ENCODE measurements at regions not wholly inside any gene's neighbourhood (a gene's known extent, or its start where the extent isn't known, plus 50 kb on each side); places are given as distances from the start of the nearest gene placed in this dataset.

DNA sequence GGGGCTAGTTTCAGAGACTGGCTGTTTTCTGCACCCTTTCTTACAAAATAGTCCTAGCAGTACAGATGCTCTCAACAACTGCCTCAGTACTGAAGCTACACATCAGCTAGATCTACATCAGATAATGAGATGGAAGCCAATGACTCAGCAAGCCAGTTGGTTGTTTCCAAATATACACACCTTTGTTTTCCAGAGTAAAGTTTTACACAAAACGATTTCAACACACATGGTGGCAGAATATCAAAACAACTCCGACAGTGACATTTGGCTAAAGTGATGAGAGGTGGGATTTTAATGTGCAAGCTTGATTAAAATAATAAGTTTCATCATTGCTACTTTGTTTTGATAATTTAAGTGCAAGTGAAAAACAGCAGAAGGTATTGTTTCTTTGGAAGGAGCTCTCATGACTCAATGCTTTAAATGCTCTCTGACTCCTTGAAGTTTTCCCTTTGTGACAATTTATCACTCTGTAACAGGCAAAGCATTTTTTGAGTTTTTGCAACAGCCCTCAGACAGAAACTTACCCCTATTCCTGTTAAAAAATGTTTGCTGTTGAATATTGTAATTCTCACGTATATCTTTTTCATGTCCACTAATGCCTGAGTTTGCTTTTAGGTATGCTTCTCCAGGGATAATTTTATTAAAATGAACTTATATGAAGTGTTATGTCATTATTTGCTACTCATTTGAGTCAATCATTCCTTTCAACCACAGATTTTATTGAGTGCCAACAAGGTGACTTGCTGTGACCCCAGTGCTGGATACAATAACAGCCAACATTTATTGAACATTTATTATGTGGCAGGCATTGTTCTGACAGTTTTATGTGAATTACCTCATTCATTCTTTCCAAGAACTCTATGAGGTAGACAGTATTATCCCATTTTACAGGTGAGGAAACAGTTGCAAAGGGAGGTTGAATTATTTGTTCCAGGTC is 882.0 kb downstream of the TFAP2A start:
- no peak for TF ChIP-seq FOXM1 (IDR thresholded peaks at IDR 0.05; ENCODE audit: borderline replicate concordance, low read depth)
- no peak for TF ChIP-seq TAF1 (IDR thresholded peaks at IDR 0.05; ENCODE audit: low read depth)
- TF ChIP-seq CREB1 (IDR thresholded peaks at IDR 0.05; ENCODE audit: low read depth) = no peak
- TF ChIP-seq EP300 (IDR thresholded peaks at IDR 0.05; ENCODE audit: borderline replicate concordance) = no peak
- no peak for TF ChIP-seq TEAD4 (IDR thresholded peaks at IDR 0.05)
- TF ChIP-seq, protein P1, sequence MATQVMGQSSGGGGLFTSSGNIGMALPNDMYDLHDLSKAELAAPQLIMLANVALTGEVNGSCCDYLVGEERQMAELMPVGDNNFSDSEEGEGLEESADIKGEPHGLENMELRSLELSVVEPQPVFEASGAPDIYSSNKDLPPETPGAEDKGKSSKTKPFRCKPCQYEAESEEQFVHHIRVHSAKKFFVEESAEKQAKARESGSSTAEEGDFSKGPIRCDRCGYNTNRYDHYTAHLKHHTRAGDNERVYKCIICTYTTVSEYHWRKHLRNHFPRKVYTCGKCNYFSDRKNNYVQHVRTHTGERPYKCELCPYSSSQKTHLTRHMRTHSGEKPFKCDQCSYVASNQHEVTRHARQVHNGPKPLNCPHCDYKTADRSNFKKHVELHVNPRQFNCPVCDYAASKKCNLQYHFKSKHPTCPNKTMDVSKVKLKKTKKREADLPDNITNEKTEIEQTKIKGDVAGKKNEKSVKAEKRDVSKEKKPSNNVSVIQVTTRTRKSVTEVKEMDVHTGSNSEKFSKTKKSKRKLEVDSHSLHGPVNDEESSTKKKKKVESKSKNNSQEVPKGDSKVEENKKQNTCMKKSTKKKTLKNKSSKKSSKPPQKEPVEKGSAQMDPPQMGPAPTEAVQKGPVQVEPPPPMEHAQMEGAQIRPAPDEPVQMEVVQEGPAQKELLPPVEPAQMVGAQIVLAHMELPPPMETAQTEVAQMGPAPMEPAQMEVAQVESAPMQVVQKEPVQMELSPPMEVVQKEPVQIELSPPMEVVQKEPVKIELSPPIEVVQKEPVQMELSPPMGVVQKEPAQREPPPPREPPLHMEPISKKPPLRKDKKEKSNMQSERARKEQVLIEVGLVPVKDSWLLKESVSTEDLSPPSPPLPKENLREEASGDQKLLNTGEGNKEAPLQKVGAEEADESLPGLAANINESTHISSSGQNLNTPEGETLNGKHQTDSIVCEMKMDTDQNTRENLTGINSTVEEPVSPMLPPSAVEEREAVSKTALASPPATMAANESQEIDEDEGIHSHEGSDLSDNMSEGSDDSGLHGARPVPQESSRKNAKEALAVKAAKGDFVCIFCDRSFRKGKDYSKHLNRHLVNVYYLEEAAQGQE (IDR thresholded peaks at IDR 0.05; ENCODE audit: low read depth) = no peak
- TF ChIP-seq CEBPB (IDR thresholded peaks at IDR 0.05) = no peak

Measured in Ishikawa (cell line).